Neural crest cell (in vitro differentiated cells): ENCODE measurements at regions not wholly inside any gene's neighbourhood (a gene's known extent, or its start where the extent isn't known, plus 50 kb on each side); places are given as distances from the start of the nearest gene placed in this dataset.
"Not testable (repeated sequence)": the region's sequence is repeated elsewhere in the genome, so short reads cannot be mapped to it uniquely, and the experiment has no call there.

Experiments
- DNase-seq: peaks from one replicate; pipeline ENCODE4 v3.0.0; 2021; ENCODE audit warnings: low read depth, mixed read lengths, low spot score
- H3K27ac Mint-ChIP-seq: one replicate; pipeline ENCODE4 v1.8.0; 2021; ENCODE audit warnings: mild to moderate bottlenecking, mixed read lengths; ENCODE audit not compliant: unreplicated experiment
- H3K27me3 Mint-ChIP-seq: 2 replicates; pipeline ENCODE4 v1.8.0; 2021; ENCODE audit warnings: low read depth, mild to moderate bottlenecking, mixed read lengths
- H3K36me3 Mint-ChIP-seq: 2 replicates; pipeline ENCODE4 v1.8.0; 2021; ENCODE audit warnings: low read depth, mild to moderate bottlenecking, mixed read lengths
- H3K4me1 Mint-ChIP-seq: 2 replicates; pipeline ENCODE4 v1.8.0; 2021; ENCODE audit warnings: mixed read lengths
- H3K4me3 Mint-ChIP-seq: one replicate; pipeline ENCODE4 v1.8.0; 2021; ENCODE audit warnings: mild to moderate bottlenecking, mixed read lengths
- H3K9me3 Mint-ChIP-seq: 2 replicates; pipeline ENCODE4 v1.8.0; 2021; ENCODE audit warnings: mixed read lengths
- CTCF ChIP-seq: fragments of 200-600 bp; sonication (generic); conservative IDR thresholded peaks from 2 replicates; pipeline ENCODE4 v1.5.0; 2021; ENCODE audit warnings: antibody characterized with exemption, mild to moderate bottlenecking

GRCh38 chr6:119760046-119760445 lies 410.5 kb upstream of the MAN1A1 start:
- no peaks in the 10 kb centered on the region for H3K36me3 Mint-ChIP-seq
- H3K9me3 Mint-ChIP-seq, result no peaks in the 10 kb centered on the region
- H3K27me3 Mint-ChIP-seq, result no peaks in the 10 kb centered on the region
- H3K4me1 Mint-ChIP-seq, result no peaks in the 10 kb centered on the region
- no peak for TF ChIP-seq CTCF
- no peak overlapping the region for H3K4me3 Mint-ChIP-seq
- no peak for DNase-seq
- no peak overlapping the region for H3K27ac Mint-ChIP-seq

- no peak overlapping the region for H3K27ac Mint-ChIP-seq
- H3K27me3 Mint-ChIP-seq, result no peaks in the 10 kb centered on the region
- H3K4me1 Mint-ChIP-seq, result no peaks in the 10 kb centered on the region
- H3K4me3 Mint-ChIP-seq, result no peak overlapping the region
- H3K9me3 Mint-ChIP-seq, result peaks cover 3% of the 10 kb centered on the region
- H3K36me3 Mint-ChIP-seq, result no peaks in the 10 kb centered on the region
- no peak for DNase-seq
- TF ChIP-seq CTCF, result no peak
Measured at GRCh38 chr6:119758385-119758784, 408.8 kb upstream of the MAN1A1 start.

- no peak overlapping the region for H3K27ac Mint-ChIP-seq
- no peak for TF ChIP-seq CTCF
- DNase-seq, result no peak
- H3K9me3 Mint-ChIP-seq, result peaks cover 8% of the 10 kb centered on the region
- no peak overlapping the region for H3K4me3 Mint-ChIP-seq
- peaks cover 4% of the 10 kb centered on the region for H3K36me3 Mint-ChIP-seq
- no peaks in the 10 kb centered on the region for H3K27me3 Mint-ChIP-seq
- no peaks in the 10 kb centered on the region for H3K4me1 Mint-ChIP-seq
Measured at GRCh38 chr6:119757467-119757866, 407.9 kb upstream of the MAN1A1 start.

- Mint-ChIP-seq H3K36me3 (peaks cover 4% of the 10 kb centered on the region), H3K27me3 (peaks cover 3% of the 10 kb centered on the region), H3K4me3 (no peak overlapping the region)
Measured at GRCh38 chr6:119749335-119749734, 399.8 kb upstream of the MAN1A1 start.

GRCh38 chr6:119748535-119748934 lies 399.0 kb upstream of the MAN1A1 start:
- H3K36me3 Mint-ChIP-seq, H3K27ac Mint-ChIP-seq: not testable (repeated sequence)

More at GRCh38 chr6:119749335-119749734, 399.8 kb upstream of the MAN1A1 start:
- Mint-ChIP-seq H3K27ac (no peak overlapping the region), H3K9me3 (peaks cover 19% of the 10 kb centered on the region), H3K4me1 (no peaks in the 10 kb centered on the region)
- DNase-seq, result no peak
- TF ChIP-seq CTCF, result no peak

GRCh38 chr6:119742188-119742803 lies 392.7 kb upstream of the MAN1A1 start:
- DNase-seq, result peak; percentile 77
- Mint-ChIP-seq H3K27ac (no peak overlapping the region), H3K4me3 (no peak overlapping the region), H3K36me3 (no peaks in the 10 kb centered on the region), H3K4me1 (no peaks in the 10 kb centered on the region), H3K9me3 (no peaks in the 10 kb centered on the region), H3K27me3 (peaks cover 3% of the 10 kb centered on the region)
- peak; percentile 93 for TF ChIP-seq CTCF

More at GRCh38 chr6:119748535-119748934, 399.0 kb upstream of the MAN1A1 start:
- DNase-seq, H3K27me3 Mint-ChIP-seq, H3K4me3 Mint-ChIP-seq, H3K4me1 Mint-ChIP-seq: not testable (repeated sequence)
- H3K9me3 Mint-ChIP-seq, result peaks cover 17% of the 10 kb centered on the region
